SK-N-SH treated with all-trans-retinoic acid at 6 μM for 48 hours (cell line): ENCODE measurements at regions not wholly inside any gene's neighbourhood (a gene's known extent, or its start where the extent isn't known, plus 50 kb on each side); places are given as distances from the start of the nearest gene placed in this dataset.

Source experiments
- ATAC-seq: fragments of 200-7000 bp; cut with Tn5 transposase; 3 replicates; pipeline ENCODE4 v1.9.1; 2020; ENCODE audit warnings: mild to moderate bottlenecking, moderate library complexity
- ARNTL ChIP-seq: fragments of 450-650 bp; formaldehyde crosslinking; IDR thresholded peaks from 2 replicates; pipeline ENCODE4 v1.5.0; 2020; ENCODE audit warnings: low read depth, mild to moderate bottlenecking, moderate library complexity, borderline replicate concordance
- BACH2 ChIP-seq: fragments of 250-450 bp; sonication (Bioruptor Pico); IDR thresholded peaks from 2 replicates; pipeline ENCODE4 v1.9.0; 2021; ENCODE audit warnings: mild to moderate bottlenecking, borderline replicate concordance
- CREB5 ChIP-seq: fragments of 250-450 bp; sonication (Bioruptor Pico); IDR thresholded peaks from 2 replicates; pipeline ENCODE4 v1.5.1; 2020; ENCODE audit warnings: low read depth, mild to moderate bottlenecking, moderate library complexity
- CSDC2 ChIP-seq: fragments of 250-450 bp; sonication (Bioruptor Pico); IDR thresholded peaks from 2 replicates; pipeline ENCODE4 v1.5.0; 2020; ENCODE audit warnings: mild to moderate bottlenecking, moderate library complexity
- CSRNP3 ChIP-seq: fragments of 250-450 bp; sonication (Bioruptor Pico); IDR thresholded peaks from 2 replicates; pipeline ENCODE4 v1.5.1; 2021; ENCODE audit warnings: mild to moderate bottlenecking, moderate library complexity
- ESRRG ChIP-seq: fragments of 250-450 bp; sonication (Bioruptor Pico); IDR thresholded peaks from 2 replicates; pipeline ENCODE4 v1.6.1; 2021; ENCODE audit warnings: mild to moderate bottlenecking
- GLIS3 ChIP-seq: fragments of 250-450 bp; sonication (Bioruptor Pico); IDR thresholded peaks from 2 replicates; pipeline ENCODE4 v1.5.0; 2020; ENCODE audit warnings: mild to moderate bottlenecking, moderate library complexity
- ISL1 ChIP-seq: fragments of 250-450 bp; sonication (Bioruptor Pico); IDR thresholded peaks from 2 replicates; pipeline ENCODE4 v2.1.2; 2022; ENCODE audit warnings: mild to moderate bottlenecking, moderate library complexity
- OSR1 ChIP-seq: fragments of 250-450 bp; sonication (Bioruptor Pico); IDR thresholded peaks from 2 replicates; pipeline ENCODE4 v1.8.0; 2022; ENCODE audit warnings: moderate library complexity, mild to moderate bottlenecking, inconsistent platforms
- PATZ1 ChIP-seq: fragments of 250-450 bp; sonication (Bioruptor Pico); IDR thresholded peaks from 2 replicates; pipeline ENCODE4 v1.8.0; 2020; ENCODE audit warnings: mild to moderate bottlenecking, moderate library complexity, borderline replicate concordance
- POU6F1 ChIP-seq: fragments of 250-450 bp; sonication (Bioruptor Pico); IDR thresholded peaks from 2 replicates; pipeline ENCODE4 v1.8.0; 2021; ENCODE audit warnings: low read depth, mild to moderate bottlenecking, moderate library complexity, borderline replicate concordance
- PPARA ChIP-seq: fragments of 250-450 bp; sonication (Bioruptor Pico); IDR thresholded peaks from 2 replicates; pipeline ENCODE4 v1.5.0; 2020; ENCODE audit warnings: mild to moderate bottlenecking, borderline replicate concordance
- SNAI2 ChIP-seq: fragments of 250-450 bp; sonication (Bioruptor Pico); IDR thresholded peaks from 2 replicates; pipeline ENCODE4 v1.5.0; 2020; ENCODE audit warnings: mild to moderate bottlenecking, moderate library complexity
- TCF4 ChIP-seq: fragments of 250-450 bp; sonication (Bioruptor Pico); IDR thresholded peaks from 2 replicates; pipeline ENCODE4 v1.8.0; 2021; ENCODE audit warnings: mild to moderate bottlenecking, moderate library complexity, borderline replicate concordance
- TSHZ2 ChIP-seq: fragments of 250-450 bp; sonication (Bioruptor Pico); IDR thresholded peaks from 2 replicates; pipeline ENCODE4 v1.5.0; 2020; ENCODE audit warnings: mild to moderate bottlenecking, moderate library complexity
- ZFP3 ChIP-seq: fragments of 250-450 bp; sonication (Bioruptor Pico); IDR thresholded peaks from 2 replicates; pipeline ENCODE4 v1.5.0; 2020; ENCODE audit warnings: mild to moderate bottlenecking, moderate library complexity
- ZFP30 ChIP-seq: fragments of 450-650 bp; formaldehyde crosslinking; IDR thresholded peaks from 2 replicates; pipeline ENCODE4 v1.5.0; 2022; ENCODE audit warnings: mild to moderate bottlenecking, moderate library complexity
- ZNF565 ChIP-seq: fragments of 450-650 bp; formaldehyde crosslinking; conservative IDR thresholded peaks from 2 replicates; pipeline ENCODE4 v1.5.0; 2020; ENCODE audit warnings: low read depth, mild to moderate bottlenecking, moderate library complexity
- ZNF70 ChIP-seq: fragments of 450-650 bp; formaldehyde crosslinking; IDR thresholded peaks from 2 replicates; pipeline ENCODE4 v1.5.0; 2020; ENCODE audit warnings: mild to moderate bottlenecking, moderate library complexity
- ZNF8 ChIP-seq: fragments of 450-650 bp; formaldehyde crosslinking; IDR thresholded peaks from 2 replicates; pipeline ENCODE4 v1.5.0; 2020; ENCODE audit warnings: mild to moderate bottlenecking, moderate library complexity

GRCh38 chr2:155456222-155456621 is 757.7 kb downstream of the KCNJ3 start:
- ATAC-seq, result no peak
- TF ChIP-seq CSDC2 (CRISPR knock-in tag) (no peak), PATZ1 (CRISPR knock-in tag) (no peak), ESRRG (CRISPR knock-in tag) (no peak), GLIS3 (CRISPR knock-in tag) (no peak)
- TF ChIP-seq, all 23 proteins: peak for 0

GRCh38 chr2:155442755-155443372 is 744.4 kb downstream of the KCNJ3 start:
- no peak for ATAC-seq
- TF ChIP-seq ZNF565 (no peak), ISL1 (CRISPR knock-in tag) (no peak), TCF4 (CRISPR knock-in tag) (no peak), OSR1 (CRISPR knock-in tag) (no peak), ZFP3 (no peak), SNAI2 (CRISPR knock-in tag) (no peak), CSRNP3 (CRISPR knock-in tag) (no peak), PATZ1 (CRISPR knock-in tag) (no peak)

- TF ChIP-seq TCF4 (CRISPR knock-in tag) (no peak), ZFP30 (no peak), PPARA (CRISPR knock-in tag) (no peak), CSRNP3 (CRISPR knock-in tag) (no peak), ISL1 (CRISPR knock-in tag) (no peak), ZNF70 (CRISPR knock-in tag) (no peak), SNAI2 (CRISPR knock-in tag) (no peak), PATZ1 (CRISPR knock-in tag) (no peak), ZNF565 (no peak), BACH2 (CRISPR knock-in tag) (no peak), CREB5 (CRISPR knock-in tag) (no peak), TSHZ2 (no peak), GLIS3 (CRISPR knock-in tag) (no peak), OSR1 (CRISPR knock-in tag) (no peak), ARNTL (no peak), ZNF8 (CRISPR knock-in tag) (no peak), ESRRG (CRISPR knock-in tag) (no peak), POU6F1 (CRISPR knock-in tag) (no peak)
- ATAC-seq, result no peak
Observed at GRCh38 chr2:155442088-155442487, 743.6 kb downstream of the KCNJ3 start.
